ENCODE measurements at regions not wholly inside any gene's neighbourhood (a gene's known extent, or its start where the extent isn't known, plus 50 kb on each side); places are given as distances from the start of the nearest gene placed in this dataset.

DNA sequence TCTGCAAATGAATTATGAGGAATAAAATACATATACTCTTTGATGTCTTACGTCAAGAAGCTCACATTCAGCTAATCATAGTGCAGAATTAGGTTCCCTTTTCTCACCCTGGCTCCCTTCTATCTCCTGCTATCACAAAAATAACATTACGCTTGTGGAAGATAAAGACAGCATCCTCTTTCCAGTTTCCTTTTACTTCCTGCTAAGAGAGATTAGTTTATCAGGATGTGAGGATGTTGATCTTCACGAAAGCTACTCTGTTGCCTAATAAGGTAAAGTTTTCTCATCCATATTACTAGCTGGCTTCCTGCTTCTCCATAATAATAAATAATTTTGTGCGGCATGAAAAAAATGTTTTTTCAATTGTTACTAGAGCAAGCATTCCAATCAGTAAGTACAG, 217.7 kb upstream of the DCN start:
- TF ChIP-seq, protein P1, sequence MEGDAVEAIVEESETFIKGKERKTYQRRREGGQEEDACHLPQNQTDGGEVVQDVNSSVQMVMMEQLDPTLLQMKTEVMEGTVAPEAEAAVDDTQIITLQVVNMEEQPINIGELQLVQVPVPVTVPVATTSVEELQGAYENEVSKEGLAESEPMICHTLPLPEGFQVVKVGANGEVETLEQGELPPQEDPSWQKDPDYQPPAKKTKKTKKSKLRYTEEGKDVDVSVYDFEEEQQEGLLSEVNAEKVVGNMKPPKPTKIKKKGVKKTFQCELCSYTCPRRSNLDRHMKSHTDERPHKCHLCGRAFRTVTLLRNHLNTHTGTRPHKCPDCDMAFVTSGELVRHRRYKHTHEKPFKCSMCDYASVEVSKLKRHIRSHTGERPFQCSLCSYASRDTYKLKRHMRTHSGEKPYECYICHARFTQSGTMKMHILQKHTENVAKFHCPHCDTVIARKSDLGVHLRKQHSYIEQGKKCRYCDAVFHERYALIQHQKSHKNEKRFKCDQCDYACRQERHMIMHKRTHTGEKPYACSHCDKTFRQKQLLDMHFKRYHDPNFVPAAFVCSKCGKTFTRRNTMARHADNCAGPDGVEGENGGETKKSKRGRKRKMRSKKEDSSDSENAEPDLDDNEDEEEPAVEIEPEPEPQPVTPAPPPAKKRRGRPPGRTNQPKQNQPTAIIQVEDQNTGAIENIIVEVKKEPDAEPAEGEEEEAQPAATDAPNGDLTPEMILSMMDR (IDR thresholded peaks at IDR 0.05): no peak
- TF ChIP-seq POLR2AphosphoS5 (IDR thresholded peaks at IDR 0.05) (no peak), POLR2A (IDR thresholded peaks at IDR 0.05) (no peak)
